Endothelial cell (in vitro differentiated cells): ENCODE measurements at regions not wholly inside any gene's neighbourhood (a gene's known extent, or its start where the extent isn't known, plus 50 kb on each side); places are given as distances from the start of the nearest gene placed in this dataset.

ENCODE experiments used
- DNase-seq: peaks from one replicate; pipeline ENCODE4 v3.0.0; 2021; ENCODE audit warnings: low spot score
- H3K27ac Mint-ChIP-seq: one replicate; pipeline ENCODE4 v1.8.0; 2021; ENCODE audit warnings: mixed read lengths, inconsistent platforms; ENCODE audit not compliant: unreplicated experiment
- H3K27me3 Mint-ChIP-seq: one replicate; pipeline ENCODE4 v1.8.0; 2021; ENCODE audit warnings: mild to moderate bottlenecking, moderate library complexity, mixed read lengths, inconsistent platforms; ENCODE audit not compliant: unreplicated experiment
- H3K36me3 Mint-ChIP-seq: one replicate; pipeline ENCODE4 v1.8.0; 2021; ENCODE audit warnings: mild to moderate bottlenecking, low read depth, mixed read lengths, inconsistent platforms; ENCODE audit not compliant: unreplicated experiment
- H3K4me1 Mint-ChIP-seq: one replicate; pipeline ENCODE4 v1.8.0; 2021; ENCODE audit warnings: mild to moderate bottlenecking, mixed read lengths, inconsistent platforms; ENCODE audit not compliant: unreplicated experiment
- H3K4me3 Mint-ChIP-seq: one replicate; pipeline ENCODE4 v1.8.0; 2021; ENCODE audit warnings: mild to moderate bottlenecking, mixed read lengths, inconsistent platforms; ENCODE audit not compliant: unreplicated experiment
- H3K9me3 Mint-ChIP-seq: one replicate; pipeline ENCODE4 v1.8.0; 2021; ENCODE audit warnings: mixed read lengths, inconsistent platforms; ENCODE audit not compliant: unreplicated experiment
- CTCF ChIP-seq: fragments of 200-600 bp; sonication (generic); IDR thresholded peaks from one replicate; pipeline ENCODE4 v1.5.0; 2021; ENCODE audit warnings: antibody characterized with exemption; ENCODE audit not compliant: unreplicated experiment

GRCh38 chr1:221824909-221825308, 83.0 kb upstream of the DUSP10 start:
- Mint-ChIP-seq H3K4me3 (no peak overlapping the region), H3K27me3 (peaks cover 3% of the 10 kb centered on the region), H3K36me3 (no peaks in the 10 kb centered on the region), H3K4me1 (peaks cover 33% of the 10 kb centered on the region), H3K27ac (no peak overlapping the region), H3K9me3 (no peaks in the 10 kb centered on the region)
- no peak for TF ChIP-seq CTCF
- DNase-seq, result no peak

GRCh38 chr1:221824025-221824424, 82.1 kb upstream of the DUSP10 start:
- Mint-ChIP-seq H3K27ac (no peak overlapping the region), H3K4me3 (no peak overlapping the region), H3K36me3 (no peaks in the 10 kb centered on the region), H3K9me3 (no peaks in the 10 kb centered on the region), H3K27me3 (peaks cover 3% of the 10 kb centered on the region), H3K4me1 (peaks cover 33% of the 10 kb centered on the region)
- no peak for DNase-seq
- TF ChIP-seq CTCF, result no peak

GRCh38 chr1:221823561-221823960, 81.7 kb upstream of the DUSP10 start:
- no peak for DNase-seq
- H3K27me3 Mint-ChIP-seq, result peaks cover 3% of the 10 kb centered on the region
- H3K4me3 Mint-ChIP-seq, result no peak overlapping the region
- TF ChIP-seq CTCF, result no peak
- H3K9me3 Mint-ChIP-seq, result no peaks in the 10 kb centered on the region
- peaks cover 33% of the 10 kb centered on the region for H3K4me1 Mint-ChIP-seq
- H3K27ac Mint-ChIP-seq, result no peak overlapping the region
- H3K36me3 Mint-ChIP-seq, result no peaks in the 10 kb centered on the region

- Mint-ChIP-seq H3K27ac (no peak overlapping the region), H3K4me3 (no peak overlapping the region), H3K36me3 (no peaks in the 10 kb centered on the region), H3K4me1 (peaks cover 33% of the 10 kb centered on the region), H3K27me3 (peaks cover 3% of the 10 kb centered on the region), H3K9me3 (no peaks in the 10 kb centered on the region)
- no peak for TF ChIP-seq CTCF
- DNase-seq, result no peak
These were observed 81.3 kb upstream of the DUSP10 start for GRCh38 chr1:221823149-221823548.

GRCh38 chr1:221822591-221822990, 80.7 kb upstream of the DUSP10 start:
- DNase-seq, result no peak
- no peak for TF ChIP-seq CTCF
- Mint-ChIP-seq H3K27me3 (peaks cover 3% of the 10 kb centered on the region), H3K4me1 (peaks cover 29% of the 10 kb centered on the region), H3K9me3 (no peaks in the 10 kb centered on the region), H3K27ac (peak overlapping the region; percentile 25), H3K36me3 (no peaks in the 10 kb centered on the region), H3K4me3 (no peak overlapping the region)
